ENCODE measurements at regions not wholly inside any gene's neighbourhood (a gene's known extent, or its start where the extent isn't known, plus 50 kb on each side); places are given as distances from the start of the nearest gene placed in this dataset.
"Not testable (repeated sequence)": the region's sequence is repeated elsewhere in the genome, so short reads cannot be mapped to it uniquely, and the experiment has no call there.

DNA sequence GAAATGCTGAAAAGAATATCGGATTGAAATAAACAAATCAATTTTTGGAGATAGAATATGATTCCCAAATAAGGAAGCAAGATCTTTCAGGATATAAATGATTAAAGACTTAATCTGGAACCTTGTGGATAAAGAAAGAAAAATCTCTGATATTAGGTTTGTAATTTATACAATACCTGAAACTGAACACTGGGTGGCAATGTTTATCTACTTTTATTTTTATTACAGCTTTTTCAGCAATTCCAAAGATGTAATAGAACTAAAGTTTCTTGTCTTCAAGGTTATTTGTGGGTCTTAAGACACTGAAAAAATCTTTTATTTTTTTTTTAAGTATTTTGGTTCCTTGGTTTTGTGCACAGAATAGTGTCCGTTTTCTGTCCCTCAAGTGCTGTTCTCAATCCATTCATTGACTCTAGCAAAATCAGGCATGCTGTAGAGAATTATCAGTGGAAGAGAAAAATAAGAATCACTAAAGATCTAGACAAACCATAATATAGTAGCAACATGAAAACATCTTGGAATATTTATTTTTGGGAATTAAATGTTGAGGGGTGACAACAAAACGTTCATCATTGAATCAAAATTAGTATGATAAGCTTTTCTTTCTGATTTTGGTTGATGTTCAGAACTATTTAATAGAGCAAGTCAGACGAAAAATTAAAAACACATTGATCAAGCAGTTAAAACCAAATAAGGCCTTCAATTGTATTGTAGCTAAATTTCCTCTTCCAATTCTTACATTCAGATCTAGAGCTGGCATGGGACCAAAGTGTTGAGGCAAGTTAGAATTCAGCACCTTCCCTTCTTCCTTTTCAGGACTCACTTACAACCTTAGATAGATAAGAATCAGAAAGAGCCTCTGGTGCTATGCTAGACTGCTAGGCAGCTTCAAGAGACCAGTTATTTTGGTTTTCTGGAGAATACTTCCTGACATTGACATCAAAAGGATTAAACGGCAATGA is 704.4 kb upstream of the PCDH20 start:
- no peak for DNase-seq (ENCODE audit: insufficient read length, low spot score)
- FAIRE-seq = no peak
- TF ChIP-seq, protein P1, sequence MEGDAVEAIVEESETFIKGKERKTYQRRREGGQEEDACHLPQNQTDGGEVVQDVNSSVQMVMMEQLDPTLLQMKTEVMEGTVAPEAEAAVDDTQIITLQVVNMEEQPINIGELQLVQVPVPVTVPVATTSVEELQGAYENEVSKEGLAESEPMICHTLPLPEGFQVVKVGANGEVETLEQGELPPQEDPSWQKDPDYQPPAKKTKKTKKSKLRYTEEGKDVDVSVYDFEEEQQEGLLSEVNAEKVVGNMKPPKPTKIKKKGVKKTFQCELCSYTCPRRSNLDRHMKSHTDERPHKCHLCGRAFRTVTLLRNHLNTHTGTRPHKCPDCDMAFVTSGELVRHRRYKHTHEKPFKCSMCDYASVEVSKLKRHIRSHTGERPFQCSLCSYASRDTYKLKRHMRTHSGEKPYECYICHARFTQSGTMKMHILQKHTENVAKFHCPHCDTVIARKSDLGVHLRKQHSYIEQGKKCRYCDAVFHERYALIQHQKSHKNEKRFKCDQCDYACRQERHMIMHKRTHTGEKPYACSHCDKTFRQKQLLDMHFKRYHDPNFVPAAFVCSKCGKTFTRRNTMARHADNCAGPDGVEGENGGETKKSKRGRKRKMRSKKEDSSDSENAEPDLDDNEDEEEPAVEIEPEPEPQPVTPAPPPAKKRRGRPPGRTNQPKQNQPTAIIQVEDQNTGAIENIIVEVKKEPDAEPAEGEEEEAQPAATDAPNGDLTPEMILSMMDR (IDR thresholded peaks at IDR 0.05; ENCODE audit: insufficient read depth, missing control alignments) = peak; percentile 38

DNA sequence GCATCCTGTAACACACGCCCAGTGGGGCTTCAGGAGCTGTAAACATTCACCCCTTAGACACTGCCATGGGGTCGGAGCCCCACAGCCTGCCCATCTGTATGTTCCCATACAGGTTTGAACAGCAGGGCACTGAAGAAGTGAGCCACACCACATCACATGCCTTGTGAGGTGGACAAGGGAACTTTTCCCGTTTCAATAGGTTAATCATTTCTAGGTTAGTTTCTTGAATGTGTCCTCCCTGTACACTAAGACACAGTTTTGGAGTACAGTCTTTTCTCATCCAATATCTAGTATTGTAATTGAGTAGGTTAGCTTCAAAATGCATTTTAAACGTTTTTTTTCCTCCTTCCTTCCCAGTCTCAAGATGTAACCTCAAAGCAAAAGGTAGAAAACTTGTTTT is 700.2 kb upstream of the PCDH20 start:
- no peak for FAIRE-seq
- DNase-seq (ENCODE audit: insufficient read length, low spot score) = no peak
- TF ChIP-seq, protein P1 (IDR thresholded peaks at IDR 0.05; ENCODE audit: insufficient read depth, missing control alignments) = no peak

DNA sequence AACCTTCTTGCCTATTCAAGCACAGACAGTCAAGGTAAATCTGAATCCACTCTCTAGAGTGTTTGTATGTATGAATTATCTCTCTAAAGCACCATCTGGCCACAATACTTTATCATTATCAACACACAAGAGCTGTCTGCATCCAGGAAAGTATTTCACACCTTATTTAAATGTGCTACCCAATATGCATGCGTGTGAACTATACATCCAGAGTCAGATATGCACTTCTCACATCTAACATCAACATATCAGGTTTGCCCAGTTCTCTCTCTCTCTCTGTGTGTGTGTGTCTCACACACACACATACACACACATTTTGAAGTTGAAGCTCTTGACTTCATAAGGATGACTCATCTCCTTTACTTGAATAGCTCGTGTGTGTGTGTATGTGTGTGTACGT is 697.5 kb upstream of the PCDH20 start:
- TF ChIP-seq, protein P1 (IDR thresholded peaks at IDR 0.05; ENCODE audit: insufficient read depth, missing control alignments) = no peak
- FAIRE-seq (no peak), DNase-seq (ENCODE audit: insufficient read length, low spot score) (no peak)

DNA sequence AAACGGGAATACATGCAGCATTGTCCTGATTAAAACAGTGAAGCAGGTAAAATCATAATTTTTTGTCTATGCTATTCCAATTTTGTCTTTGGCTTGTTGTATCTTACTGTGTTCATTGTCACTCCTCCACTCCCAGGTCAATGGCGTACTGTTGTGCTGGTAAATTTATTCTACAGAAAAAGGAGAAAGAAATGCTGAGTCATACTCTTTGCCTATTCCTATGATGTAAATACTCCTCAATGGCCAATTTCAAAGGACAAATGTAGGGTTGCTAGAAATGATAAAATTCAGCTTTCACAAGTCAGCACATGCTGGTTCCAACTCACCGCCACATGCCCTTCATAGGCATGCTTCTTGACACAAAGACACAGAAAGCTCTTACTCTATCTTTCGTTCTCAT is 694.4 kb upstream of the PCDH20 start:
- FAIRE-seq (no peak), DNase-seq (ENCODE audit: insufficient read length, low spot score) (no peak)
- TF ChIP-seq, protein P1 (IDR thresholded peaks at IDR 0.05; ENCODE audit: insufficient read depth, missing control alignments) = no peak

DNA sequence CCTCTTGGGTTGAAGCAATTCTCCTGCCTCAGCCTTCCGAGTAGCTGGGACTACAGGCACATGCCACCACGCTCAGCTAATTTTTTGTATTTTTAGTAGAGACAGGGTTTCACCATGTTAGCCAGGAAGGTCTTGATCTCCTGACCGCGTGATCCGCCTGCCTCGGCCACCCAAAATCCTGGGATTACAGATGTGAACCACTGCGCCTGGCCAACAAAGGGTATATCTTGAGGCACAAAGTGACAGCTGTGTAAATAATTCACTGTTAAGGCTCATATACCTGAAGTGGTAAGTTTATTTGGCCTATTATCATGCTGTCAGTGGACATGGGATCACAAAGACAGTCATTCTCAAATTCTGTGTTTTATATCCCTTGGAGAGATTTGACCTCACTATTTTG is 688.5 kb upstream of the PCDH20 start:
- FAIRE-seq; DNase-seq (ENCODE audit: insufficient read length, low spot score): not testable (repeated sequence)

DNA sequence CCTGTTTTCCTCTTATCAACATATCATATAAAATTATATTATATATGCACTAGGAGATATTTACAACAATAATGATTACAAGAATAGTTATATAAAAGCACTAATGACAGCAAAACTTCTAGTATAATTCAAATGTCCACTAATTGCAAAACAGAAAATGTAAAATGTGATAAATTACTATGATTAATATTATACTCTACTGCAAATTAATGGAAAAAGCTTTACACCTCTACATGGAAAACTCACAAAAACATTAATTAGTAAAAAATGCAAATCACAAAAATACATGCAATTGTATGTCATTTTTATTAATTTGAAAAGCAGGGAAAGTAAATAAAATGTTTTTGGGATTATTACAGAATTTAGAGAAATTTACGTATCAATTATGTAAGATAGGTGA is 681.0 kb upstream of the PCDH20 start:
- FAIRE-seq = no peak
- TF ChIP-seq, protein P1 (IDR thresholded peaks at IDR 0.05; ENCODE audit: insufficient read depth, missing control alignments) = no peak
- DNase-seq (ENCODE audit: insufficient read length, low spot score) = no peak

DNA sequence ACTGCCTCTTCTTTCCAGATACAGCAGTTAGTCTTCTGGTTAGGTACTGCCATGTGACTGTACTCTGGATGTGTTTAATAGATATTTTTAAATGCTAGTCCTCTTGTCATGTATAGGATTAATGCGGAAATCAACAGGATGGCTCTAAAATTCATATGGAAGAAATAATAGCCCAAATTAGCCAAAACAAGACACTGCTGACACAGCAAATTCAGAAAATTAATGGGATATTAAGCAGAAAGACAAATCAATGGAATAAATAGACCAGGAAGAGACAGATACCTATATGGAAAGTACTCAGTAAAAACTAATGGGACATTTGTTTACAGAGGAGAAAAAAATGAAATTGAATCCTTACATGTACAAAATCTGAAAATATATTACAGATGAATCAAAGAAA is 679.3 kb upstream of the PCDH20 start:
- no peak for FAIRE-seq
- no peak for DNase-seq (ENCODE audit: insufficient read length, low spot score)
- TF ChIP-seq, protein P1 (IDR thresholded peaks at IDR 0.05; ENCODE audit: insufficient read depth, missing control alignments) = no peak
